Liver (tissue), 8 donors: ENCODE measurements at regions not wholly inside any gene's neighbourhood (a gene's known extent, or its start where the extent isn't known, plus 50 kb on each side); places are given as distances from the start of the nearest gene placed in this dataset.

ENCODE experiments used
- DNase-seq: peaks from one replicate; pipeline ENCODE4 v3.0.0-alpha.2; 2017; ENCODE audit warnings: low spot score
- H3K27ac ChIP-seq, 2 donors: one replicate each; pipeline ENCODE4 v1.7.0; 2013; ENCODE audit warnings: inconsistent platforms in 2 of 2, low read length in 2 of 2, control low read depth in 1 of 2, low read depth in 1 of 2, mild to moderate bottlenecking in 1 of 2
- H3K27me3 ChIP-seq, 4 donors: one replicate each; pipeline versions ENCODE4 v1.6.1 to v1.7.0; 2013; ENCODE audit warnings: low read length in 3 of 4, inconsistent platforms in 1 of 4, mild to moderate bottlenecking in 1 of 4, moderate library complexity in 1 of 4; ENCODE audit not compliant: control insufficient read depth in 4 of 4, insufficient read depth in 4 of 4
- H3K36me3 ChIP-seq, 4 donors: one replicate each; pipeline versions ENCODE4 v1.6.1 to v1.7.0; 2013; ENCODE audit warnings: low read length in 3 of 4, mild to moderate bottlenecking in 3 of 4, low read depth in 1 of 4, moderate library complexity in 1 of 4; ENCODE audit not compliant: control insufficient read depth in 4 of 4, insufficient read depth in 3 of 4
- H3K4me1 ChIP-seq, 4 donors: one replicate each; pipeline versions ENCODE4 v1.6.1 to v1.7.0; 2013; ENCODE audit warnings: low read length in 3 of 4, mild to moderate bottlenecking in 3 of 4, moderate library complexity in 1 of 4; ENCODE audit not compliant: control insufficient read depth in 4 of 4, insufficient read depth in 4 of 4
- H3K4me3 ChIP-seq, 3 donors: one replicate each; pipeline versions ENCODE4 v1.6.1 to v1.7.0; 2013; ENCODE audit warnings: low read length in 3 of 3, control low read depth in 1 of 3, low read depth in 1 of 3, mild to moderate bottlenecking in 1 of 3
- H3K9ac ChIP-seq, 2 donors: one replicate each; pipeline ENCODE4 v1.7.0; 2013; ENCODE audit warnings: low read length in 2 of 2, mild to moderate bottlenecking in 2 of 2, moderate library complexity in 2 of 2, control low read depth in 1 of 2, low read depth in 1 of 2
- H3K9me3 ChIP-seq, 4 donors: one replicate each; pipeline versions ENCODE4 v1.6.1 to v1.7.0; 2013; ENCODE audit warnings: low read length in 3 of 4; ENCODE audit not compliant: control insufficient read depth in 4 of 4
- ATF3 ChIP-seq: IDR thresholded peaks from 2 replicates; pipeline ENCODE4 v1.6.1; 2016; ENCODE audit warnings: antibody characterized with exemption
- CTCF ChIP-seq: fragments of 150-350 bp; IDR thresholded peaks from 2 replicates; pipeline ENCODE4 v1.5.1; 2017; ENCODE audit warnings: improper control_type of control experiment, low read depth, low read length; ENCODE audit not compliant: missing input control
- EGR1 ChIP-seq, 2 donors: IDR thresholded peaks; 2 replicates each; pipeline ENCODE4 v1.6.1; 2016 to 2018; ENCODE audit warnings: antibody characterized with exemption in 2 of 2, low read depth in 2 of 2
- FOXA1 ChIP-seq: IDR thresholded peaks from 2 replicates; pipeline ENCODE4 v1.6.1; 2016; ENCODE audit warnings: antibody characterized with exemption
- FOXA2 ChIP-seq: IDR thresholded peaks from 2 replicates; pipeline ENCODE4 v1.6.1; 2016; ENCODE audit warnings: antibody characterized with exemption
- GABPA ChIP-seq, 2 donors: IDR thresholded peaks in 1 of 2; conservative IDR thresholded peaks in 1 of 2; 2 replicates each; pipeline ENCODE4 v1.6.1; 2016; ENCODE audit warnings: antibody characterized with exemption in 2 of 2, mild to moderate bottlenecking in 1 of 2, moderate library complexity in 1 of 2
- HNF4A ChIP-seq, 2 donors: conservative IDR thresholded peaks; 2 replicates each; pipeline ENCODE4 v1.6.1; 2016; ENCODE audit warnings: antibody characterized with exemption in 2 of 2, mild to moderate bottlenecking in 2 of 2
- HNF4G ChIP-seq: IDR thresholded peaks from 2 replicates; pipeline ENCODE4 v1.6.1; 2016; ENCODE audit warnings: antibody characterized with exemption
- JUND ChIP-seq, 2 donors: IDR thresholded peaks; 2 replicates each; pipeline ENCODE4 v1.6.1; 2016; ENCODE audit warnings: antibody characterized with exemption in 2 of 2
- MAX ChIP-seq: IDR thresholded peaks from 2 replicates; pipeline ENCODE4 v1.6.1; 2016; ENCODE audit warnings: antibody characterized with exemption
- NR2F2 ChIP-seq: IDR thresholded peaks from 2 replicates; pipeline ENCODE4 v1.6.1; 2016; ENCODE audit warnings: antibody characterized with exemption
- RAD21 ChIP-seq, 2 donors: IDR thresholded peaks; 2 replicates each; pipeline ENCODE4 v1.6.1; 2016; ENCODE audit warnings: antibody characterized with exemption in 2 of 2, mild to moderate bottlenecking in 2 of 2
- REST ChIP-seq: IDR thresholded peaks from 2 replicates; pipeline ENCODE4 v1.6.1; 2016; ENCODE audit warnings: antibody characterized with exemption, mild to moderate bottlenecking
- RXRA ChIP-seq, 2 donors: IDR thresholded peaks; 2 replicates each; pipeline ENCODE4 v1.6.1; 2017 to 2018; ENCODE audit warnings: antibody characterized with exemption in 2 of 2, mild to moderate bottlenecking in 1 of 2
- SP1 ChIP-seq: IDR thresholded peaks from 2 replicates; pipeline ENCODE4 v1.6.1; 2018; ENCODE audit warnings: antibody characterized with exemption, mild to moderate bottlenecking
- TAF1 ChIP-seq: conservative IDR thresholded peaks from 2 replicates; pipeline ENCODE4 v1.6.1; 2016; ENCODE audit warnings: antibody characterized with exemption, mild to moderate bottlenecking
- YY1 ChIP-seq: IDR thresholded peaks from 2 replicates; pipeline ENCODE4 v1.6.1; 2016; ENCODE audit warnings: antibody characterized with exemption, mild to moderate bottlenecking
- ZBTB33 ChIP-seq: IDR thresholded peaks from 2 replicates; pipeline ENCODE4 v1.6.1; 2016; ENCODE audit warnings: antibody characterized with exemption
- WGBS: extraction: QIAGEN DNeasy Blood & Tissue Kit; methylation state at CpG from one replicate; pipeline ENCODE4 v1.1.7; 2013; 5-methylcytosine and 5-hydroxymethylcytosine counted together
- donor health status: healthy.
- donor health status: healthy.
- donor health status: healthy.
- donor health status: healthy.
- donor health status: healthy.

GRCh38 chr6:95777338-95777737, 200.0 kb downstream of the MANEA start:
- no peak for DNase-seq
- Histone ChIP-seq H3K27ac (no peak overlapping the region), H3K27me3 (no peaks in the 10 kb centered on the region), H3K4me1 (no peaks in the 10 kb centered on the region), H3K9me3 (no peaks in the 10 kb centered on the region), H3K9ac (no peak overlapping the region), H3K4me3 (no peak overlapping the region), H3K36me3 (no peaks in the 10 kb centered on the region)
- TF ChIP-seq ZBTB33 = no peak
- TF ChIP-seq HNF4A (conservative IDR thresholded peaks at IDR 0.05) = no peak
- no peak for TF ChIP-seq ATF3
- TF ChIP-seq GABPA (IDR thresholded peaks at IDR 0.05 in 1 of 2, conservative IDR thresholded peaks at IDR 0.05 in 1 of 2) = no peak
- TF ChIP-seq EGR1 (IDR thresholded peaks at IDR 0.05; ENCODE audit: low read depth in 2 of 2) = no peak
- no peak for TF ChIP-seq NR2F2
- no peak for TF ChIP-seq CTCF
- no peak for TF ChIP-seq JUND (IDR thresholded peaks at IDR 0.05)
- TF ChIP-seq RAD21 (IDR thresholded peaks at IDR 0.05) = no peak
- TF ChIP-seq YY1 = no peak
- no peak for TF ChIP-seq MAX
- TF ChIP-seq RXRA (IDR thresholded peaks at IDR 0.05) = no peak
- no peak for TF ChIP-seq FOXA1
- no peak for TF ChIP-seq SP1
- TF ChIP-seq FOXA2 = no peak
- no peak for TF ChIP-seq REST
- no peak for TF ChIP-seq HNF4G
- no peak for TF ChIP-seq TAF1
- 87% methylated on average over 2 of the region's 2 CpGs for WGBS

GRCh38 chr6:95780037-95780436, 202.7 kb downstream of the MANEA start:
- Histone ChIP-seq H3K4me3 (no peak overlapping the region), H3K27ac (no peak overlapping the region), H3K36me3 (no peaks in the 10 kb centered on the region), H3K27me3 (no peaks in the 10 kb centered on the region), H3K9me3 (no peaks in the 10 kb centered on the region), H3K9ac (no peak overlapping the region), H3K4me1 (no peaks in the 10 kb centered on the region)
- WGBS = 28% methylated on average over 1 of the region's 1 CpG
- DNase-seq = no peak
- TF ChIP-seq ATF3 (no peak), RAD21 (IDR thresholded peaks at IDR 0.05) (no peak), ZBTB33 (no peak), REST (no peak), RXRA (IDR thresholded peaks at IDR 0.05) (no peak), FOXA1 (no peak), EGR1 (IDR thresholded peaks at IDR 0.05; ENCODE audit: low read depth in 2 of 2) (no peak), TAF1 (no peak)
